ENCODE measurements at regions not wholly inside any gene's neighbourhood (a gene's known extent, or its start where the extent isn't known, plus 50 kb on each side); places are given as distances from the start of the nearest gene placed in this dataset.

DNA sequence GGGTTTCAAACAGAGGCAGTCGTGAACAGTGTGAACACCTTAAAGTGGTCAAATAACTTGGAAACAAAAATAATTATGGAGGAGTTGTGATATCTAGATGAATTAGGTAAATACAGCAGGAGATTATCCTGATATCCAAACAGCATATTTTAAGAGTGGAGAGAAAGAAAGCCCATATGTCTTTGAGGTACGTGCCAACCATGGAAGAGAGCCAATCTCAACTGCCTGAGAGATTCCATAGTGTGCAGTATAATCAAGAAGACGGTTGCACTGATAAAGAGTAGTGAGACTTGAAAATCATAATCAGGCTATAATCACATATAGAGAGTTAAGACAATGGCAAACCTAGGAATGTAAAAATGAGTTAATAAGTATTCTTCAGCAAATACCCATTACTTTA is 472.8 kb upstream of the SLITRK5 start:
- no peaks in the 10 kb centered on the region for H3K27me3 ChIP-seq (ENCODE audit: control insufficient read depth, insufficient read depth, low read length)
- H3K9me3 ChIP-seq (ENCODE audit: control insufficient read depth in 2 of 3, insufficient read depth in 1 of 3, low read length in 3 of 3) = no peaks in the 10 kb centered on the region
- H3K27ac ChIP-seq (ENCODE audit: low read depth in 2 of 2, low read length in 2 of 2) = no peak overlapping the region
- DNase-seq (no peak), FAIRE-seq (no peak)
- H3K36me3 ChIP-seq (ENCODE audit: control insufficient read depth in 2 of 3, insufficient read depth in 3 of 3, low read length in 3 of 3) = no peaks in the 10 kb centered on the region
- H3K9ac ChIP-seq (ENCODE audit: low read length in 3 of 3) = no peak overlapping the region
- TF ChIP-seq, protein P1, sequence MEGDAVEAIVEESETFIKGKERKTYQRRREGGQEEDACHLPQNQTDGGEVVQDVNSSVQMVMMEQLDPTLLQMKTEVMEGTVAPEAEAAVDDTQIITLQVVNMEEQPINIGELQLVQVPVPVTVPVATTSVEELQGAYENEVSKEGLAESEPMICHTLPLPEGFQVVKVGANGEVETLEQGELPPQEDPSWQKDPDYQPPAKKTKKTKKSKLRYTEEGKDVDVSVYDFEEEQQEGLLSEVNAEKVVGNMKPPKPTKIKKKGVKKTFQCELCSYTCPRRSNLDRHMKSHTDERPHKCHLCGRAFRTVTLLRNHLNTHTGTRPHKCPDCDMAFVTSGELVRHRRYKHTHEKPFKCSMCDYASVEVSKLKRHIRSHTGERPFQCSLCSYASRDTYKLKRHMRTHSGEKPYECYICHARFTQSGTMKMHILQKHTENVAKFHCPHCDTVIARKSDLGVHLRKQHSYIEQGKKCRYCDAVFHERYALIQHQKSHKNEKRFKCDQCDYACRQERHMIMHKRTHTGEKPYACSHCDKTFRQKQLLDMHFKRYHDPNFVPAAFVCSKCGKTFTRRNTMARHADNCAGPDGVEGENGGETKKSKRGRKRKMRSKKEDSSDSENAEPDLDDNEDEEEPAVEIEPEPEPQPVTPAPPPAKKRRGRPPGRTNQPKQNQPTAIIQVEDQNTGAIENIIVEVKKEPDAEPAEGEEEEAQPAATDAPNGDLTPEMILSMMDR (IDR thresholded peaks at IDR 0.05; ENCODE audit: borderline replicate concordance, extremely low read depth, insufficient read depth) = no peak
- H3K4me3 ChIP-seq (ENCODE audit: low read length in 3 of 3) = no peak overlapping the region
- intact Hi-C loops (cut with DNase I) = no loop called here
- H3K4me1 ChIP-seq (ENCODE audit: control insufficient read depth in 2 of 3, insufficient read depth in 2 of 3, low read depth in 1 of 3, low read length in 3 of 3) = no peaks in the 10 kb centered on the region

DNA sequence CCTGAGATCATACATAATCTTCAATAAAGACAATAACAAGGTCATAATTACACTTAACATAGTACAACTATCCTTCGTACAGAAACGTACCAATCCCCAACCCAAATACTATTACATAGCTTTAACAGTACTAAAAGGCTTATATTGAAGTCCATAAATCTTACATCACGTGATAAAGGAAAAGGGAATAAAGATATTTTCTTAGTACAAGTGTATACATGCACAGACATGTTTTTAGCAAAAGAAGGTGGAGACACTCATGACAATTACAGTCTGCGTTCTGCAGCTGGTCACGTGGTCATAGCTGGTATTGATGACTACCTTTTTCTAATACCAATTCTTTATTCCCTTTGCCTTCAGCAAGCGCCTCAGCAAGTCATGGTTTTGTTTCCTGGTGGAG is 464.5 kb upstream of the SLITRK5 start:
- intact Hi-C loops (cut with DNase I) = no loop called here

DNA sequence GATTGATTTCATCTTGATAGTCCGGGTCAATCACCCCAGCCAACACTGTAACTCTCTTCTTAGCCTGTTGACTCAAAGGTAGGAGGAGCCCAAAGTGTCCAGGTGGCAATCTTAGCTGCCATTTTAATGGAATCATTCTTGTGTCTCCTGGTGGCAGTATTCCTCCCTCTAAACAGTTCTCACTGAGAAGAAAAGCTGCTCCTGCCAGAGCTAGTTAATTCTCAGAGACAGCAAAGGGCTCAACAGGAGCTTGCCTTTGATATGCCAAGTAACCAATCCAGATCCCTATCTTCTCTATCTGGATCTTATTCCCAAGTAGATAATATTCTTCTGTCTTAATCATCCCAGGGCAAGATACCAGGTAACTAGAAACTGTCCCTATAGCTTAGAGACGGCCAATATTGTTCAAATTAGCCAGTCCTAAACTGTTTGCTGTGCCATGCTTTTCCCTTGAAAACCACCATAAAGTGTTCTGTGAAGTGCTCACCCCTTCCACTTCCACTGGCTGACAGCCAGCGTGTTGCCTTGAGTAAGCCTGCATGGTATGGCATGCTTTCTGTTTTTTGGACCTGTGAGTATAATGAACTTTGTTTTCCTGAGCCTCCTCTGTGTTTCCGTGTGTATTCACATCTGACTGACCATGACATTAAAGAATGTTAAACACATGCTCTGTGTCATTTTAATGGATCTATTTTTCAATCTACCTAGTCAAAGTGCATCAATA is 463.7 kb upstream of the SLITRK5 start:
- TF ChIP-seq, protein P1 (IDR thresholded peaks at IDR 0.05; ENCODE audit: borderline replicate concordance, extremely low read depth, insufficient read depth) = no peak
- FAIRE-seq = no peak
- Histone ChIP-seq H3K9me3 (ENCODE audit: control insufficient read depth in 2 of 3, insufficient read depth in 1 of 3, low read length in 3 of 3) (no peaks in the 10 kb centered on the region), H3K9ac (ENCODE audit: low read length in 3 of 3) (no peak overlapping the region), H3K4me3 (ENCODE audit: low read length in 3 of 3) (no peak overlapping the region), H3K36me3 (ENCODE audit: control insufficient read depth in 2 of 3, insufficient read depth in 3 of 3, low read length in 3 of 3) (no peaks in the 10 kb centered on the region), H3K27me3 (ENCODE audit: control insufficient read depth, insufficient read depth, low read length) (no peaks in the 10 kb centered on the region), H3K27ac (ENCODE audit: low read depth in 2 of 2, low read length in 2 of 2) (no peak overlapping the region), H3K4me1 (ENCODE audit: control insufficient read depth in 2 of 3, insufficient read depth in 2 of 3, low read depth in 1 of 3, low read length in 3 of 3) (no peaks in the 10 kb centered on the region)
- no peak for DNase-seq
- intact Hi-C loops (cut with DNase I) = no loop called here

More for the DNA sequence above, 464.5 kb upstream of the SLITRK5 start:
- Histone ChIP-seq H3K36me3 (ENCODE audit: control insufficient read depth in 2 of 3, insufficient read depth in 3 of 3, low read length in 3 of 3) (no peaks in the 10 kb centered on the region), H3K4me3 (ENCODE audit: low read length in 3 of 3) (no peak overlapping the region), H3K9ac (ENCODE audit: low read length in 3 of 3) (no peak overlapping the region), H3K9me3 (ENCODE audit: control insufficient read depth in 2 of 3, insufficient read depth in 1 of 3, low read length in 3 of 3) (no peaks in the 10 kb centered on the region), H3K27ac (ENCODE audit: low read depth in 2 of 2, low read length in 2 of 2) (no peak overlapping the region), H3K27me3 (ENCODE audit: control insufficient read depth, insufficient read depth, low read length) (no peaks in the 10 kb centered on the region), H3K4me1 (ENCODE audit: control insufficient read depth in 2 of 3, insufficient read depth in 2 of 3, low read depth in 1 of 3, low read length in 3 of 3) (no peaks in the 10 kb centered on the region)
- DNase-seq (no peak), FAIRE-seq (no peak)
- TF ChIP-seq, protein P1 (IDR thresholded peaks at IDR 0.05; ENCODE audit: borderline replicate concordance, extremely low read depth, insufficient read depth) = no peak

DNA sequence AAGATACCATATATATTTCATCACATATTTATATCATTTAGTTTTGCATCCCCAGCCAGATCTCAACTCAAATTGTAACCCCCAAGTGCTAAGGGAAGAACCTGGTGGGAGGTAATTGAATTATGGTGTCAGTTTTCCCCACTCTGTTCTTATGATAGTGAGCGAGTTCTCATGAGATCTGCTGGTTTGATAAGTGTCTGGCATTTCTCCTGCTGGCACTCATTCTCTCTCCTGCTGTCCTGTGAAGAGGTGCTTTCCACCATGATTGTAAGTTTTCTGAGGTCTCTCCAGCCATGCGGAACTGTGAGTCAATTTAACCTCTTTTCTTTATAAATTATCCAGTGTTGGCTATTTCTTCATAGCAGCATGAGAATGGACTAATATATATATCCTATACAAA is 462.5 kb upstream of the SLITRK5 start:
- no peak overlapping the region for H3K9ac ChIP-seq (ENCODE audit: low read length in 3 of 3)
- no peaks in the 10 kb centered on the region for H3K9me3 ChIP-seq (ENCODE audit: control insufficient read depth in 2 of 3, insufficient read depth in 1 of 3, low read length in 3 of 3)
- no peak for FAIRE-seq
- H3K4me1 ChIP-seq (ENCODE audit: control insufficient read depth in 2 of 3, insufficient read depth in 2 of 3, low read depth in 1 of 3, low read length in 3 of 3) = no peaks in the 10 kb centered on the region
- no peak overlapping the region for H3K4me3 ChIP-seq (ENCODE audit: low read length in 3 of 3)
- no peaks in the 10 kb centered on the region for H3K27me3 ChIP-seq (ENCODE audit: control insufficient read depth, insufficient read depth, low read length)
- H3K36me3 ChIP-seq (ENCODE audit: control insufficient read depth in 2 of 3, insufficient read depth in 3 of 3, low read length in 3 of 3) = no peaks in the 10 kb centered on the region
- DNase-seq = no peak
- TF ChIP-seq, protein P1 (IDR thresholded peaks at IDR 0.05; ENCODE audit: borderline replicate concordance, extremely low read depth, insufficient read depth) = no peak
- intact Hi-C loops (cut with DNase I) = no loop called here
- H3K27ac ChIP-seq (ENCODE audit: low read depth in 2 of 2, low read length in 2 of 2) = no peak overlapping the region

Data from kidney (tissue), 13 donors.